GM12872 (cell line): ENCODE measurements at regions not wholly inside any gene's neighbourhood (a gene's known extent, or its start where the extent isn't known, plus 50 kb on each side); places are given as distances from the start of the nearest gene placed in this dataset.

Experiments used
- CTCF ChIP-seq: IDR thresholded peaks from 3 replicates; pipeline ENCODE4 v1.5.1; 2011; ENCODE audit warnings: low read depth, mild to moderate bottlenecking, low read length, moderate library complexity; ENCODE audit not compliant: insufficient read depth

GRCh38 chr5:2562036-2562435 lies 189.4 kb downstream of the IRX2 start:
- no peak for TF ChIP-seq CTCF

GRCh38 chr5:2560435-2560834 lies 191.0 kb downstream of the IRX2 start:
- TF ChIP-seq CTCF = no peak

GRCh38 chr5:2557435-2557834 lies 194.0 kb downstream of the IRX2 start:
- no peak for TF ChIP-seq CTCF

GRCh38 chr5:2556375-2556966 lies 195.0 kb downstream of the IRX2 start:
- no peak for TF ChIP-seq CTCF

GRCh38 chr5:2553611-2554010 lies 197.9 kb downstream of the IRX2 start:
- TF ChIP-seq CTCF = no peak

GRCh38 chr5:2550509-2550908 lies 201.0 kb downstream of the IRX2 start:
- TF ChIP-seq CTCF = no peak

- TF ChIP-seq CTCF = no peak
Observed at GRCh38 chr5:2549900-2550299, 201.6 kb downstream of the IRX2 start.
